ENCODE measurements at regions not wholly inside any gene's neighbourhood (a gene's known extent, or its start where the extent isn't known, plus 50 kb on each side); places are given as distances from the start of the nearest gene placed in this dataset.
"Not testable (repeated sequence)": the region's sequence is repeated elsewhere in the genome, so short reads cannot be mapped to it uniquely, and the experiment has no call there.

GRCh38 chr12:92237262-92237661 lies 91.6 kb upstream of the BTG1 start:
- Histone ChIP-seq H3K4me3 (ENCODE audit: insufficient read depth, low read depth, low read length) (no peak overlapping the region), H3K36me3 (replicated peaks; ENCODE audit: control insufficient read depth, insufficient read depth, low read length) (no peaks in the 10 kb centered on the region), H3K27me3 (ENCODE audit: control insufficient read depth, insufficient read depth, low read length) (no peaks in the 10 kb centered on the region)
- no peak for DNase-seq

- Histone ChIP-seq H3K36me3 (replicated peaks; ENCODE audit: control insufficient read depth, insufficient read depth, low read length) (no peaks in the 10 kb centered on the region), H3K4me3 (ENCODE audit: insufficient read depth, low read depth, low read length) (no peak overlapping the region), H3K27me3 (ENCODE audit: control insufficient read depth, insufficient read depth, low read length) (no peaks in the 10 kb centered on the region)
- DNase-seq: no peak
These were observed 90.2 kb upstream of the BTG1 start for GRCh38 chr12:92235703-92236472.

- H3K4me3 ChIP-seq (ENCODE audit: insufficient read depth, low read depth, low read length): no peak overlapping the region
- H3K27me3 ChIP-seq (ENCODE audit: control insufficient read depth, insufficient read depth, low read length): no peaks in the 10 kb centered on the region
- no peak for DNase-seq
- no peaks in the 10 kb centered on the region for H3K36me3 ChIP-seq (replicated peaks; ENCODE audit: control insufficient read depth, insufficient read depth, low read length)
These were observed 88.9 kb upstream of the BTG1 start for GRCh38 chr12:92234533-92234932.

- no peaks in the 10 kb centered on the region for H3K27me3 ChIP-seq (ENCODE audit: control insufficient read depth, insufficient read depth, low read length)
- H3K4me3 ChIP-seq (ENCODE audit: insufficient read depth, low read depth, low read length): no peak overlapping the region
- H3K36me3 ChIP-seq (replicated peaks; ENCODE audit: control insufficient read depth, insufficient read depth, low read length): no peaks in the 10 kb centered on the region
- DNase-seq: no peak
These were observed 87.8 kb upstream of the BTG1 start for GRCh38 chr12:92233346-92234015.

GRCh38 chr12:92232371-92232932 lies 86.8 kb upstream of the BTG1 start:
- DNase-seq; H3K4me3 ChIP-seq (ENCODE audit: insufficient read depth, low read depth, low read length); H3K27me3 ChIP-seq (ENCODE audit: control insufficient read depth, insufficient read depth, low read length); H3K36me3 ChIP-seq (replicated peaks; ENCODE audit: control insufficient read depth, insufficient read depth, low read length): not testable (repeated sequence)

- H3K36me3 ChIP-seq (replicated peaks; ENCODE audit: control insufficient read depth, insufficient read depth, low read length); DNase-seq; H3K4me3 ChIP-seq (ENCODE audit: insufficient read depth, low read depth, low read length); H3K27me3 ChIP-seq (ENCODE audit: control insufficient read depth, insufficient read depth, low read length): not testable (repeated sequence)
These were observed 86.3 kb upstream of the BTG1 start for GRCh38 chr12:92231945-92232344.

- H3K27me3 ChIP-seq (ENCODE audit: control insufficient read depth, insufficient read depth, low read length); H3K4me3 ChIP-seq (ENCODE audit: insufficient read depth, low read depth, low read length); DNase-seq; H3K36me3 ChIP-seq (replicated peaks; ENCODE audit: control insufficient read depth, insufficient read depth, low read length): not testable (repeated sequence)
These were observed 85.9 kb upstream of the BTG1 start for GRCh38 chr12:92231532-92231931.

- H3K36me3 ChIP-seq (replicated peaks; ENCODE audit: control insufficient read depth, insufficient read depth, low read length): no peaks in the 10 kb centered on the region
- H3K4me3 ChIP-seq (ENCODE audit: insufficient read depth, low read depth, low read length): no peak overlapping the region
- DNase-seq: no peak
- H3K27me3 ChIP-seq (ENCODE audit: control insufficient read depth, insufficient read depth, low read length): no peaks in the 10 kb centered on the region
These were observed 83.7 kb upstream of the BTG1 start for GRCh38 chr12:92229381-92229780.

GRCh38 chr12:92226961-92227360 lies 81.3 kb upstream of the BTG1 start:
- no peaks in the 10 kb centered on the region for H3K36me3 ChIP-seq (replicated peaks; ENCODE audit: control insufficient read depth, insufficient read depth, low read length)
- H3K4me3 ChIP-seq (ENCODE audit: insufficient read depth, low read depth, low read length): no peak overlapping the region
- H3K27me3 ChIP-seq (ENCODE audit: control insufficient read depth, insufficient read depth, low read length): no peaks in the 10 kb centered on the region
- no peak for DNase-seq

- Histone ChIP-seq H3K36me3 (replicated peaks; ENCODE audit: control insufficient read depth, insufficient read depth, low read length) (no peaks in the 10 kb centered on the region), H3K4me3 (ENCODE audit: insufficient read depth, low read depth, low read length) (no peak overlapping the region), H3K27me3 (ENCODE audit: control insufficient read depth, insufficient read depth, low read length) (no peaks in the 10 kb centered on the region)
- DNase-seq: no peak
These were observed 80.5 kb upstream of the BTG1 start for GRCh38 chr12:92226071-92226661.

GRCh38 chr12:92224685-92225331 lies 79.2 kb upstream of the BTG1 start:
- Histone ChIP-seq H3K36me3 (replicated peaks; ENCODE audit: control insufficient read depth, insufficient read depth, low read length) (no peaks in the 10 kb centered on the region), H3K4me3 (ENCODE audit: insufficient read depth, low read depth, low read length) (no peak overlapping the region), H3K27me3 (ENCODE audit: control insufficient read depth, insufficient read depth, low read length) (no peaks in the 10 kb centered on the region)
- DNase-seq: peak; percentile 13

- H3K4me3 ChIP-seq (ENCODE audit: insufficient read depth, low read depth, low read length): no peak overlapping the region
- H3K27me3 ChIP-seq (ENCODE audit: control insufficient read depth, insufficient read depth, low read length): no peaks in the 10 kb centered on the region
- H3K36me3 ChIP-seq (replicated peaks; ENCODE audit: control insufficient read depth, insufficient read depth, low read length): no peaks in the 10 kb centered on the region
- no peak for DNase-seq
These were observed 77.8 kb upstream of the BTG1 start for GRCh38 chr12:92223481-92223880.

GRCh38 chr12:92221656-92222315 lies 76.1 kb upstream of the BTG1 start:
- DNase-seq: no peak
- Histone ChIP-seq H3K27me3 (ENCODE audit: control insufficient read depth, insufficient read depth, low read length) (no peaks in the 10 kb centered on the region), H3K36me3 (replicated peaks; ENCODE audit: control insufficient read depth, insufficient read depth, low read length) (no peaks in the 10 kb centered on the region), H3K4me3 (ENCODE audit: insufficient read depth, low read depth, low read length) (no peak overlapping the region)

GRCh38 chr12:92218394-92219077 lies 72.9 kb upstream of the BTG1 start:
- Histone ChIP-seq H3K4me3 (ENCODE audit: insufficient read depth, low read depth, low read length) (no peak overlapping the region), H3K27me3 (ENCODE audit: control insufficient read depth, insufficient read depth, low read length) (no peaks in the 10 kb centered on the region), H3K36me3 (replicated peaks; ENCODE audit: control insufficient read depth, insufficient read depth, low read length) (no peaks in the 10 kb centered on the region)
- no peak for DNase-seq

Measured in H7 (cell line).